H9 (cell line): ENCODE measurements at regions not wholly inside any gene's neighbourhood (a gene's known extent, or its start where the extent isn't known, plus 50 kb on each side); places are given as distances from the start of the nearest gene placed in this dataset.

Experiments
- DNase-seq: peaks from one replicate; pipeline ENCODE4 v3.0.0-alpha.2; 2017
- H2AFZ ChIP-seq: one replicate; pipeline ENCODE4 v1.6.1; 2013; ENCODE audit warnings: mild to moderate bottlenecking, low read length, control low read depth, moderate library complexity
- H2AK5ac ChIP-seq: 2 replicates; pipeline ENCODE4 v1.6.1; 2013; ENCODE audit warnings: low read length, control low read depth, mixed read lengths; ENCODE audit not compliant: insufficient read length
- H2BK120ac ChIP-seq: one replicate; pipeline ENCODE4 v1.6.1; 2013; ENCODE audit warnings: low read depth, mild to moderate bottlenecking, low read length, control low read depth, inconsistent platforms; ENCODE audit not compliant: poor library complexity, severe bottlenecking
- H2BK12ac ChIP-seq: 2 replicates; pipeline ENCODE4 v1.6.1; 2013; ENCODE audit warnings: low read length, control low read depth, mixed read lengths, low read depth; ENCODE audit not compliant: insufficient read length
- H2BK15ac ChIP-seq: 2 replicates; pipeline ENCODE4 v1.6.1; 2013; ENCODE audit warnings: low read depth, low read length, control low read depth
- H2BK20ac ChIP-seq: one replicate; pipeline ENCODE4 v1.6.1; 2013; ENCODE audit warnings: low read depth, mild to moderate bottlenecking, low read length, control low read depth, inconsistent platforms; ENCODE audit not compliant: poor library complexity, severe bottlenecking
- H2BK5ac ChIP-seq: 2 replicates; pipeline ENCODE4 v1.6.1; 2013; ENCODE audit warnings: low read length, control low read depth, mixed read lengths; ENCODE audit not compliant: insufficient read length
- H3K14ac ChIP-seq: 2 replicates; pipeline ENCODE4 v1.6.1; 2013; ENCODE audit warnings: low read length, control low read depth; ENCODE audit not compliant: insufficient read depth
- H3K18ac ChIP-seq: 2 replicates; pipeline ENCODE4 v1.6.1; 2013; ENCODE audit warnings: low read depth, mild to moderate bottlenecking, mixed read lengths, low read length, control low read depth; ENCODE audit not compliant: insufficient read length
- H3K23ac ChIP-seq: 2 replicates; pipeline ENCODE4 v1.6.1; 2013; ENCODE audit warnings: low read length, control low read depth, mixed read lengths, low read depth; ENCODE audit not compliant: insufficient read length
- H3K23me2 ChIP-seq: 2 replicates; pipeline ENCODE4 v1.6.1; 2013; ENCODE audit warnings: low read depth, mild to moderate bottlenecking, mixed read lengths, low read length, control low read depth; ENCODE audit not compliant: insufficient read length, poor library complexity, severe bottlenecking
- H3K27ac ChIP-seq: 2 replicates; pipeline ENCODE4 v1.5.1; 2013; ENCODE audit warnings: low read length, control low read depth, mixed read lengths, low read depth; ENCODE audit not compliant: insufficient read length
- H3K27me3 ChIP-seq: 2 replicates; pipeline ENCODE4 v1.6.1; 2013; ENCODE audit warnings: low read length, control low read depth, inconsistent platforms; ENCODE audit not compliant: insufficient read depth
- H3K4ac ChIP-seq: 2 replicates; pipeline ENCODE4 v1.6.1; 2013; ENCODE audit warnings: low read depth, mild to moderate bottlenecking, control low read depth, inconsistent platforms, low read length, moderate library complexity
- H3K4me1 ChIP-seq: 2 replicates; pipeline ENCODE4 v1.6.1; 2013; ENCODE audit warnings: low read length, control low read depth, inconsistent platforms; ENCODE audit not compliant: insufficient read depth
- H3K4me2 ChIP-seq: 2 replicates; pipeline ENCODE4 v1.6.1; 2013; ENCODE audit warnings: low read length, control low read depth, mixed read lengths; ENCODE audit not compliant: insufficient read length, insufficient read depth
- H3K56ac ChIP-seq: 2 replicates; pipeline ENCODE4 v1.6.1; 2013; ENCODE audit warnings: low read depth, mild to moderate bottlenecking, mixed read lengths, low read length, control low read depth; ENCODE audit not compliant: insufficient read length
- H3K79me1 ChIP-seq: 2 replicates; pipeline ENCODE4 v1.6.1; 2013; ENCODE audit warnings: low read depth, mild to moderate bottlenecking, moderate library complexity, low read length, control low read depth, inconsistent platforms; ENCODE audit not compliant: insufficient read depth, poor library complexity, severe bottlenecking
- H3K79me2 ChIP-seq: 2 replicates; pipeline ENCODE4 v1.6.1; 2013; ENCODE audit warnings: low read length, control low read depth, inconsistent platforms; ENCODE audit not compliant: insufficient read depth
- H3K9ac ChIP-seq: 2 replicates; pipeline ENCODE4 v1.6.1; 2013; ENCODE audit warnings: low read length, control low read depth, mixed read lengths; ENCODE audit not compliant: insufficient read length; ENCODE audit errors: extremely low read depth
- H3K9me3 ChIP-seq: one replicate; pipeline ENCODE4 v1.6.1; 2013; ENCODE audit warnings: low read depth, low read length, inconsistent platforms; ENCODE audit not compliant: control insufficient read depth
- H3T11ph ChIP-seq: one replicate; pipeline ENCODE4 v1.6.1; 2013; ENCODE audit warnings: mild to moderate bottlenecking, low read length, control low read depth, inconsistent platforms
- H4K20me1 ChIP-seq: one replicate; pipeline ENCODE4 v1.6.1; 2013; ENCODE audit not compliant: control insufficient read depth, insufficient read length, insufficient read depth
- H4K5ac ChIP-seq: 2 replicates; pipeline ENCODE4 v1.6.1; 2013; ENCODE audit warnings: low read depth, mild to moderate bottlenecking, mixed read lengths, low read length, control low read depth; ENCODE audit not compliant: insufficient read length
- H4K8ac ChIP-seq: replicated peaks from 2 replicates; pipeline ENCODE4 v1.6.1; 2013; ENCODE audit warnings: low read length, control low read depth, mixed read lengths, low read depth; ENCODE audit not compliant: insufficient read length
- H4K91ac ChIP-seq: 2 replicates; pipeline ENCODE4 v1.6.1; 2013; ENCODE audit warnings: low read depth, mild to moderate bottlenecking, moderate library complexity, mixed read lengths, low read length, control low read depth; ENCODE audit not compliant: insufficient read length
- H3K27ac Mint-ChIP-seq, 3 experiments: 2 replicates in 2 of 3; 3 replicates in 1 of 3; pipeline ENCODE4 v1.8.0; 2020 to 2021; ENCODE audit warnings: mixed read lengths in 3 of 3, mild to moderate bottlenecking in 1 of 3, moderate library complexity in 1 of 3
- H3K27me3 Mint-ChIP-seq: 2 replicates; pipeline ENCODE4 v1.8.0; 2021; ENCODE audit warnings: low read depth, mild to moderate bottlenecking, moderate library complexity, mixed read lengths
- H3K36me3 Mint-ChIP-seq, 3 experiments: 2 replicates in 2 of 3; 3 replicates in 1 of 3; pipeline ENCODE4 v1.8.0; 2020 to 2021; ENCODE audit warnings: low read depth in 3 of 3, mixed read lengths in 3 of 3; ENCODE audit not compliant: insufficient read depth in 1 of 3
- H3K4me1 Mint-ChIP-seq, 2 experiments: 2 replicates each; pipeline ENCODE4 v1.8.0; 2020; ENCODE audit warnings: mixed read lengths in 2 of 2
- H3K4me3 Mint-ChIP-seq, 2 experiments: 2 replicates in 1 of 2; 3 replicates in 1 of 2; pipeline ENCODE4 v1.8.0; 2020 to 2021; ENCODE audit warnings: mild to moderate bottlenecking in 2 of 2, mixed read lengths in 2 of 2, moderate library complexity in 1 of 2
- H3K9me3 Mint-ChIP-seq, 2 experiments: 2 replicates in 1 of 2; 3 replicates in 1 of 2; pipeline ENCODE4 v1.8.0; 2020; ENCODE audit warnings: mild to moderate bottlenecking in 2 of 2, mixed read lengths in 2 of 2, moderate library complexity in 1 of 2
- whole genome bisulfite sequencing: extraction: QIAGEN DNeasy Blood & Tissue Kit; methylation state at CpG from one replicate; pipeline ENCODE4 v1.1.7; 2013; ENCODE audit warnings: missing lambda C conversion rate, low lambda C conversion rate, mixed read lengths; ENCODE audit not compliant: insufficient read length; ENCODE audit errors: extremely low coverage; 5-methylcytosine and 5-hydroxymethylcytosine counted together
- TF ChIP-seq, protein P1 (sequence below): fragments of 200-600 bp; sonication (generic); conservative IDR thresholded peaks from 3 replicates; pipeline ENCODE4 v1.8.0; 2021; ENCODE audit warnings: antibody characterized with exemption, mild to moderate bottlenecking

DNA sequence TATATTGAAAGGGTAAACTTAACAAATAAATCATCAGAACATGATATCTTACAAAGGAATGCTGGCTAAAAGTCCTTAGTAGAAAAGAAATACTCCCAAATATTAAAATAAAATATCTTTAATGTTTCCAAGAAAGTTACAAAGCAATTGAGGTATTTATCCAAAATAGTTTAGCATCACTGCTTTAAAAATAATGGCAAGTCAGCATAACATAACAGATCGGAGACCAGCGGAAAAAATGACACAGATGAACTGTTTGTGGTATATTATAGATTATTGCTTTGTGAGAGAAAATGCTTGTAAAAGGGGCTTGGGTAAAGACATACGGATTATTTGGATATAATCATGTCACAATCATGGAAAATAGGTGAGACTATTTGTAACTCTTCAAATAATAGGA lies 168.5 kb upstream of the TEX13C start:
- H3K23ac ChIP-seq: no peak overlapping the region
- H3K14ac ChIP-seq: no peak overlapping the region
- no peaks in the 10 kb centered on the region for H3K27me3 Mint-ChIP-seq
- H3K79me1 ChIP-seq: no peaks in the 10 kb centered on the region
- H3K27ac Mint-ChIP-seq: no peak overlapping the region
- peaks cover 15% of the 10 kb centered on the region in 2 experiments for H3K4me1 Mint-ChIP-seq
- H3K4me1 ChIP-seq: no peaks in the 10 kb centered on the region
- no peaks in the 10 kb centered on the region for H3K9me3 ChIP-seq
- no peak overlapping the region for H3K18ac ChIP-seq
- no peak overlapping the region for H3K4ac ChIP-seq
- DNase-seq: no peak
- TF ChIP-seq, protein P1, sequence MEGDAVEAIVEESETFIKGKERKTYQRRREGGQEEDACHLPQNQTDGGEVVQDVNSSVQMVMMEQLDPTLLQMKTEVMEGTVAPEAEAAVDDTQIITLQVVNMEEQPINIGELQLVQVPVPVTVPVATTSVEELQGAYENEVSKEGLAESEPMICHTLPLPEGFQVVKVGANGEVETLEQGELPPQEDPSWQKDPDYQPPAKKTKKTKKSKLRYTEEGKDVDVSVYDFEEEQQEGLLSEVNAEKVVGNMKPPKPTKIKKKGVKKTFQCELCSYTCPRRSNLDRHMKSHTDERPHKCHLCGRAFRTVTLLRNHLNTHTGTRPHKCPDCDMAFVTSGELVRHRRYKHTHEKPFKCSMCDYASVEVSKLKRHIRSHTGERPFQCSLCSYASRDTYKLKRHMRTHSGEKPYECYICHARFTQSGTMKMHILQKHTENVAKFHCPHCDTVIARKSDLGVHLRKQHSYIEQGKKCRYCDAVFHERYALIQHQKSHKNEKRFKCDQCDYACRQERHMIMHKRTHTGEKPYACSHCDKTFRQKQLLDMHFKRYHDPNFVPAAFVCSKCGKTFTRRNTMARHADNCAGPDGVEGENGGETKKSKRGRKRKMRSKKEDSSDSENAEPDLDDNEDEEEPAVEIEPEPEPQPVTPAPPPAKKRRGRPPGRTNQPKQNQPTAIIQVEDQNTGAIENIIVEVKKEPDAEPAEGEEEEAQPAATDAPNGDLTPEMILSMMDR: no peak
- H3K79me2 ChIP-seq: no peaks in the 10 kb centered on the region
- H2BK120ac ChIP-seq: no peak overlapping the region
- H3K4me3 Mint-ChIP-seq: no peak overlapping the region
- no peak overlapping the region for H2BK20ac ChIP-seq
- H3K36me3 Mint-ChIP-seq: peaks cover 2 to 5% (median 4%) of the 10 kb centered on the region in 3 experiments; a peak in 3 of 7 replicates
- H3T11ph ChIP-seq: no peak overlapping the region
- no peaks in the 10 kb centered on the region for H3K23me2 ChIP-seq
- no peak overlapping the region for H2AFZ ChIP-seq
- no peak overlapping the region for H2BK12ac ChIP-seq
- no peak overlapping the region for H3K27ac ChIP-seq
- H3K56ac ChIP-seq: no peak overlapping the region
- H3K27me3 ChIP-seq: no peaks in the 10 kb centered on the region
- H2AK5ac ChIP-seq: no peak overlapping the region
- H4K91ac ChIP-seq: no peak overlapping the region
- no peak overlapping the region for H4K8ac ChIP-seq
- WGBS: no CpG with 5 or more reads among the region's 3 CpGs
- H4K20me1 ChIP-seq: no peaks in the 10 kb centered on the region
- no peak overlapping the region for H3K4me2 ChIP-seq
- no peak overlapping the region for H3K9ac ChIP-seq
- H3K9me3 Mint-ChIP-seq: peaks cover 0 to 7% of the 10 kb centered on the region in 2 experiments; a peak in 4 of 5 replicates
- no peak overlapping the region for H2BK15ac ChIP-seq
- no peak overlapping the region for H4K5ac ChIP-seq
- no peak overlapping the region for H2BK5ac ChIP-seq
